Muscle layer of duodenum (tissue), 2 donors: ENCODE measurements at regions not wholly inside any gene's neighbourhood (a gene's known extent, or its start where the extent isn't known, plus 50 kb on each side); places are given as distances from the start of the nearest gene placed in this dataset.
"Not testable (repeated sequence)": the region's sequence is repeated elsewhere in the genome, so short reads cannot be mapped to it uniquely, and the experiment has no call there.

ENCODE experiments used
- H3K27ac ChIP-seq: one replicate; pipeline ENCODE4 v1.7.0; 2013; ENCODE audit warnings: mild to moderate bottlenecking, low read length
- H3K27me3 ChIP-seq: one replicate; pipeline ENCODE4 v1.7.0; 2013; ENCODE audit warnings: low read depth, mild to moderate bottlenecking, control low read depth, low read length
- H3K36me3 ChIP-seq, 2 donors: one replicate each; pipeline ENCODE4 v1.7.0; 2013; ENCODE audit warnings: low read length in 2 of 2, control low read depth in 1 of 2, mild to moderate bottlenecking in 1 of 2; ENCODE audit not compliant: insufficient read depth in 2 of 2, control insufficient read depth in 1 of 2
- H3K4me1 ChIP-seq, 2 donors: one replicate each; pipeline ENCODE4 v1.7.0; 2013; ENCODE audit warnings: low read length in 2 of 2, mild to moderate bottlenecking in 2 of 2, control low read depth in 1 of 2, moderate library complexity in 1 of 2; ENCODE audit not compliant: insufficient read depth in 2 of 2, control insufficient read depth in 1 of 2
- H3K4me3 ChIP-seq, 2 donors: one replicate each; pipeline ENCODE4 v1.7.0; 2013; ENCODE audit warnings: low read length in 2 of 2, low read depth in 1 of 2, mild to moderate bottlenecking in 1 of 2
- H3K9me3 ChIP-seq, 2 donors: one replicate each; pipeline ENCODE4 v1.7.0; 2013; ENCODE audit warnings: low read length in 2 of 2, control low read depth in 1 of 2, mild to moderate bottlenecking in 1 of 2; ENCODE audit not compliant: control insufficient read depth in 1 of 2
- donor health status: healthy.

DNA sequence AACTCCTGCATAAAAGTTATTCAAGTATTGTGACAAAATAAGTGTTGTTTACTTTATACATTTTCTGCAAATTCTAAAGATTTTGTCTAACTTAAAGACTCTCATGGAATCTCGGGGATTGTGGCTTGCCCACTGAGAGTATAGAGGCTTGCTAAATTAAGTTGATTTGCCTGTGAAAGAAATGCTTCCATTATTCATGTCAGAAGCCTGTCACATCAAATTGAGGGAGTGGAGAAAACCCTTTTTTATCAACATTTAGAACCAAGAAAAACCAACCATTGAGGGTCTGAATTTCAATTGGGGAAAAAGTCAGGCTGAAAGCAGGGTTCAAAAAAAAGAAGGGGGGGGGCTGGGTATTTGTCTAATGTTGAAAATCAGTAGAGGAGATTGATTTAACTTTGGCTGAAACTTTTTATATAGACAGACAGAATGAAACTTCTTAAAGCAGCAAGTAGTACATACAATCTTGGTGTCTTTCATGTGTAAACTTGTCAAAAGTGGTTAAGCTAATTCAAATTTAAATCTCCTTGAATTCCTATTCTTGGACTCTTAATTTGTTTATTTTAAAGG, 144.8 kb upstream of the CXorf66 start:
- Histone ChIP-seq H3K4me1 (no peaks in the 10 kb centered on the region), H3K4me3 (no peak overlapping the region), H3K9me3 (no peaks in the 10 kb centered on the region), H3K36me3 (no peaks in the 10 kb centered on the region), H3K27me3 (no peaks in the 10 kb centered on the region), H3K27ac (no peak overlapping the region)

DNA sequence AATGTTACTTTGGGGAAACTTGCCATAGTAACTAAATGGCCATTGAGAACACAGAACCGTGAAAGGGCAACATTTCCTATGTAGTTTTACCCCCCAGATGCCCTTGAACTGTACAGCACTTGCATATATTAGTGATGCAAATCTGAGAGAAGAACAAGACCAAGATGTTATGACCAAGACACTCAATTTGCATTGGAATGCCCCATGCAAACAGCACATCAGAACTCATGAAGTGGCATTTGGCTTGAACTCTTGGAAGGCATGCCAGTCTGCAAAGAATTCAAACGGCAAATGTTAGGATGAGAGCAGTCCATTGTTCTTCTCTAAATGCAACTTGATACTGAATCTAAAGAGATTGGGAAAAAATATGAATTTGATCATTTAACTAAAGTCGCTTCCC, 139.4 kb upstream of the CXorf66 start:
- H3K4me1 ChIP-seq, result no peaks in the 10 kb centered on the region
- no peaks in the 10 kb centered on the region for H3K36me3 ChIP-seq
- H3K27ac ChIP-seq, result no peak overlapping the region
- no peak overlapping the region for H3K4me3 ChIP-seq
- no peaks in the 10 kb centered on the region for H3K27me3 ChIP-seq
- H3K9me3 ChIP-seq, result no peaks in the 10 kb centered on the region

DNA sequence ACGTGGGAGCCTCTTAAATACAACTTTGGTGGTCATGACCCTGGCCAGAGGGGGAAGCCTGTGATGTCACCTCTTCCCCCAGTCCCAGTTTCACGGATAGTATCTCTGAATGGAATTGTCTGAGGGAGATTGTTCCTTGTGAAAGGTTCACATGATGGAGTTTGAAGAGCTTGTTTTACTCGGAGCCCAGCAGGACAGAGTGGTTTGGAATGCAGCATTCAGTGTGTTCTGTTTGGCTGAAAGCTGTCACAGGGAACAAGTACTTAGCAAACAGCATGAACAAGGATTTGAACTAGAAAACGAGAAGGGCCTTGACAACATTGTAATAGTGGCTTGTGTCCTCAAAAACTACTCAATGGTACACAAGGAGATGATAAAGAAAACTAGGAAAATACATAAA, 133.9 kb upstream of the CXorf66 start:
- no peaks in the 10 kb centered on the region for H3K4me1 ChIP-seq
- no peaks in the 10 kb centered on the region for H3K27me3 ChIP-seq
- no peak overlapping the region for H3K27ac ChIP-seq
- no peaks in the 10 kb centered on the region for H3K9me3 ChIP-seq
- H3K4me3 ChIP-seq, result no peak overlapping the region
- H3K36me3 ChIP-seq, result no peaks in the 10 kb centered on the region

DNA sequence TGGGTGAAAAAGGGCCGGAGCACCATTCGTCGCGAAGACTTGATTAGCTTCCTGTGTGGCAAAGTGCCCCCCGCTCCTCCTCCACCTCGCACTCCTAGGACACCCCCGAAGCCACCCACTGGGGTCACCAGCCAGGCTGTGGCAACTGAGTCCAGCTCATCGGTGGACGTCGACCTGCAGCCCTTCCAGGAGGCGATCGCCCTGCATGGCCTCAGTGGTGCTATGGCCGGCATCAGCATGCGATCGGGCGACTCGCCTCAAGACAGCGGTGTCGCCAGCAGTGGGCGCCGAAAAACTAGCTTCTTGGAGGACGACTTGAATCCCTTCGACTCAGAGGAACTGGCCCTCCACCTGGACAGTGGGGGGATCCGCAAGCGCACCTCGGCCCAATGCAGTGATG, 126.8 kb upstream of the CXorf66 start:
- Histone ChIP-seq H3K27ac (no peak overlapping the region), H3K4me1 (peaks cover 0 to 5% of the 10 kb centered on the region in 2 donors), H3K36me3 (no peaks in the 10 kb centered on the region), H3K9me3 (no peaks in the 10 kb centered on the region), H3K4me3 (no peak overlapping the region), H3K27me3 (no peaks in the 10 kb centered on the region)

DNA sequence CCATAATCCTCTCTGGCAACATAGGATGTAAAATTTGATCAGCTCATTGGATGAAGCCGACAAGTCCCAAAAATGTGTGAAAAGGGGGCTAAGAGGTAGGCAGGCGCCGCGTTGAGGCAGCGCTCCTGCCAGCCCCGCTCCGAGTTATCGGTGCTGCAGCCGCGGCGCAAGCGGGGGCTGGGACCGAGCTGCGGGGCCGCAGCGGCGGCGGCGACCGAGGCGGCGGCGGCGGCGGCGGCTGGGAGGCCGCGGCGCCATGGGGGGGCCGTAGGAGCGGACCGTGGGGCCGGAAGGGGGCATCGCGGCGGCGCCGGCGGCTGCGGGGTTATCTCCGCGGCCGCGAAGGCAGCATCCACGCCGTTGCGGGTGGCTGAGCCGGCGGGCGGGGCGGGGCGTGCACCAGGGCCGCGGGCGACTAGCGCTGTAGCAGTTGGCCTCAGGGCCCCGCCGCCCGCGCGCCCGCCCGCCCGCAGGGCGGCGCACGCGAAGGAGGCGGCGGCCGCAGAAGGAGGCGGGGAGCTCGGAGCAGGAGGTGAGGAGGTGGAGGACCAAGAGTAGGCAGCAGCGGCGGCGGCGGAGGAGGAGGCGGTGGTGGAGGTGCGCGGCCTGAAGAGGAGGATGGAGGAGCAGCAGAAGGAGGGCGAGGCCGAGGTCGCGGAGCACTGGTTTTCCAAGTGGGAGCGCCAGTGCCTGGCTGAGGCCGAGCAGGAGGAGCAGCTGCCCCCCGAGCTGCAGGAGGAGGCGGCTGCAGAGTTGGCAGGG, 126.0 kb upstream of the CXorf66 start:
- H3K27me3 ChIP-seq, result no peaks in the 10 kb centered on the region
- no peak overlapping the region for H3K27ac ChIP-seq
- no peaks in the 10 kb centered on the region for H3K9me3 ChIP-seq
- H3K4me1 ChIP-seq, result peaks cover 0 to 5% of the 10 kb centered on the region in 2 donors
- H3K4me3 ChIP-seq, result peak overlapping the region in 1 of 2 donors; percentile 56
- no peaks in the 10 kb centered on the region for H3K36me3 ChIP-seq

DNA sequence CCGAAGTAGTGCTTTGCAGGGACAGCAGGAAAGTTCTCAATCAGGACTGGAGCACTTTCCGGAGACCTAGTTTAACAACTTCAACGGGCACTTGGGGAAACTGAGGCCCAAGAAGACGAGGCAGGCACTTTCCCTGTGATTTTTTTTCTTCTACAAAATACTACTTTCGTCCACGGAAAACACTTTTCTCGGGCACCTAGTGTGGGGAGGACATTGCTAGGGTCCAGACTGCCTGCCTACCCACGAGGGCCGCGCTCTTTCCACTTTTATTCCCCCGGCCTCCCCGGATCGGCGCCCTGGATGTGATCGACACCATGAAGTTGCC, 125.4 kb upstream of the CXorf66 start:
- Histone ChIP-seq H3K36me3 (no peaks in the 10 kb centered on the region), H3K27me3 (no peaks in the 10 kb centered on the region), H3K9me3 (no peaks in the 10 kb centered on the region), H3K4me3 (peak overlapping the region in 1 of 2 donors; percentile 56), H3K27ac (no peak overlapping the region), H3K4me1 (peaks cover 0 to 5% of the 10 kb centered on the region in 2 donors)

DNA sequence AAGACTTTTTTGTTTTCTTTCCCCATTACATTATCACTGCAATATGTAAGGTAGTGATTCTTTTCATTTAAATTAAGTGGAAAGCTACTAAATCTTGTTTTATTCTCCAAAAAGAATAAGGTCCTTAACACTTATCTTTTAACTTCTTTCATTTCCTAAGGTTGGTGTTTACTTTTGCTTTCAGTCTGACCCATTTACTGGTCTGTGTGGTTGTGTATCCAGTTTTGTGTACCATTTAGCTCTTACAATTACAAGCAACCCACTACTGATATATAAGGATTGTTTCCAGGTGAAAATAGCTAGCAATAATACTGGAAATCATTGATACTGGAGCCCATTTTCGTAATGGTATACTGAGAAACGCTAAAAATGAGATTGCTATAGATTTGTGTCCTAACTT, 123.1 kb upstream of the CXorf66 start:
- no peak overlapping the region for H3K4me3 ChIP-seq

DNA sequence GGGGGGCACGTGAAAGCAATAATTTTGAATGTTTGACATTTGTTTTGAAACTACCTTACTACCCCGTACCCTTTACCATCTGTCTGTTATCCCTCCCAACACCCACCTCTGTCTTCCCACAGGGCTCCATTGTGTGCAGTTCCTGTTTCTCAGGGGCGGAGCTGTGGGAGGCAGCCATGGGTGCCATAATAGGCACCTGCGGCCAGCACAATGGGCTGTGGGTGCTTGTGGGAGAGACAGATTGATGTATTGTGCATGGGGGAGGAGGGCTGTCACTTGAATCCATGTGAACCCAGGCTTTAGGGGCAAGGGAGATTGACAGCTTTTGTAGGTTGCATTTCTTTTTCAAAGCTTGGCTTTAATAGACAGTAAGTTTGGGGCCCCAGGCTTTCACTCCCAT, 122.6 kb upstream of the CXorf66 start:
- Histone ChIP-seq H3K27ac (no peak overlapping the region), H3K27me3 (no peaks in the 10 kb centered on the region), H3K4me1 (peaks cover 0 to 5% of the 10 kb centered on the region in 2 donors), H3K36me3 (no peaks in the 10 kb centered on the region), H3K4me3 (no peak overlapping the region), H3K9me3 (no peaks in the 10 kb centered on the region)

More for the DNA sequence above, 123.1 kb upstream of the CXorf66 start:
- Histone ChIP-seq H3K4me1 (peaks cover 0 to 5% of the 10 kb centered on the region in 2 donors), H3K9me3 (no peaks in the 10 kb centered on the region), H3K27me3 (no peaks in the 10 kb centered on the region), H3K27ac (no peak overlapping the region), H3K36me3 (no peaks in the 10 kb centered on the region)

DNA sequence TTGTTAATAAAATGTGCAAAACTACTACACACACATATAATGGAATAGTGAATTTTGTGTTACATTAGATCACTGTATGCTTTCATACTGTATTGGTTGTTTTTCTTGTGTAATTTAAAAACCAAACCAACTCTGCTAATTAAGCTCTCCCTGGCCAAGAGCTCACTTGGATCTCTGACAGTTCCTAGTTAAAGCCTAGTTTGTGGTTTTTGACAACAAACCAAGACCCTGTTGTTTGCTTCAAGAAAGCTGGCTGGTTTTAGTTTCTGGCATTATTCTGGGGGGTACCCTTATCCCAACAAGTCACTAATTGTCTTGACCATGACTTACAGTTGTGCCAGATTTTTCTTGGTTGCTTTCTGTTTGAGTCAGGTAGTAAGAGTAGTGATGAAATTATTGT, 121.4 kb upstream of the CXorf66 start:
- Histone ChIP-seq H3K27ac (no peak overlapping the region), H3K4me1 (peaks cover 0 to under 1% of the 10 kb centered on the region in 2 donors), H3K36me3 (no peaks in the 10 kb centered on the region), H3K27me3 (no peaks in the 10 kb centered on the region), H3K4me3 (no peak overlapping the region), H3K9me3 (no peaks in the 10 kb centered on the region)

DNA sequence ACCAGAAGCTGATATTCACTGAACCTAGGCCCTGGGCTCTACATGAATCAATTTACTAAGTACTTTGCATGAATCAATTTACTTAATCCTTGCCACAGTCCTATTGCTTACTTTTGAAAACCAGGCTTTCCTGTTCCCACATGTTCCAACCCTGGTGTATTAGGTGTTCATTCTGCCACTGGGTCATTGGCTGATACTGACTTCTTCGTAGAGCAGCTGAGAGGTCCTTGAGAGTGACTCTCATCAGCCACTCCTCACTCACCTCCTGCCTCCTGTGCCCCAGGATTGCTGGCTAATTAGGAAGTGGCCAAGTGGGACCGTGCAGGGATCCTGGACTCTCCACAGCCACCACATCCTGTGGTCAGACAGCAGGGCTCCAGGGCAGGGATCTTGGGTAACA, 109.5 kb upstream of the CXorf66 start:
- not testable (repeated sequence) for H3K27me3 ChIP-seq, H3K4me1 ChIP-seq, H3K4me3 ChIP-seq, H3K9me3 ChIP-seq, H3K27ac ChIP-seq, H3K36me3 ChIP-seq

DNA sequence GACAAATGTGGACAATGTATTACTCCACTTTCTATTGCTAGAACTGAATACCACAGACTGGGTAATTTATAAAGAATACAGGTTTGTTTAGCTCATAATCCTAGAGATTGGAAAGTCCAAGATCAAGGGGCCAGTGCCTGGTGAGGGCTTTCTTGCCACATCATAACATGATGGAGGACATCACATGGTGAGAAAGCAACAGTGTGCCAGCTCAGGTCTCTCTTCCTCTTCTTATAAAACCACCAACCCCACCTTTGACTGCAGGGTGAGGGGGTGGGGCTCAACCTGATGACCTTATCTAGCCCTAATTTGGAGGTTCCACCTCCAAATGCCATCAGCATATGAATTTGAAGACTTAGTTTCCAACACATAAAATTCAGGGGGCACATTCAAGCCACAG, 105.7 kb upstream of the CXorf66 start:
- H3K9me3 ChIP-seq, result no peaks in the 10 kb centered on the region
- H3K36me3 ChIP-seq, result no peaks in the 10 kb centered on the region
- no peaks in the 10 kb centered on the region for H3K27me3 ChIP-seq
- H3K4me1 ChIP-seq, result no peaks in the 10 kb centered on the region
- no peak overlapping the region for H3K4me3 ChIP-seq
- H3K27ac ChIP-seq, result no peak overlapping the region
